ENCODE measurements at regions not wholly inside any gene's neighbourhood (a gene's known extent, or its start where the extent isn't known, plus 50 kb on each side); places are given as distances from the start of the nearest gene placed in this dataset.

DNA sequence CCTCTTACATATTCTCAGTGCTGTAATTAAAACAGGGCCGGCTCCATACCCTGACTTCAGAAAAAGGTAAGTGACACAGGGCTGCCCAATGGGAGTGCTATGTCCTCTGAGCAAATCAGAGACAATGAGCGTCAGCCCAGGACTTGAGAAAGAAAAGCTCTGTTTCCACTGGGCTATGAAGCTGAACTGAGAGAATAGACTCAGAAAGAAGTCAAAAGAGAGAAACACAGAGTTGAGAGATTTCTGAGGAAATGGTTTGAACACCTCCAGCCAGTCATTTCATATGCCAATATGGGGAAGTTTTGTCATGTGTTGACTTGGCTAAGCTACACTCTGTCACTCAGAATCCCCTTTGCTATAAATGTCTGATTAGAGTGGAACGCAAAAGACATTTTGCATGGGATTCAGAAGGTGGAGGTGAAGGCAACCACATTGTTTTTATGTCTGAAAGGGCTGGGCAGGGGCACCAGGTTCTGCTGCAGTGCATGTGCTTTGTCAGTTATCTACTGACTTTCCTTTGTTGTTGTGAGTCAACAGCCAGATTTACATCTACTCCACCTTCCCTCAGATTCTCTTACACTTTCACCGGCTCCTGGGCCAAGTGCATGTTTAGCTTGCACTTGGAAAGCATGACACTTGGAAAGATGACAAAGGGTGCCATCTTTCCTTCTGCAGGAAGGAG lies 313.3 kb downstream of the DUSP6 start:
- H3K9me3 ChIP-seq: no peaks in the 10 kb centered on the region
- DNase-seq: no peak
- no peaks in the 10 kb centered on the region for H3K27me3 ChIP-seq
- intact Hi-C loops (cut with DNase I): no loop called here
- WGBS, 3 donors: 83 to 86% (median 85%) methylated on average over 4 of the region's 4 CpGs
- H3K27ac ChIP-seq: no peak overlapping the region
- H3K4me3 ChIP-seq: no peak overlapping the region
- TF ChIP-seq CTCF (IDR thresholded peaks at IDR 0.05) (no peak), EP300 (IDR thresholded peaks at IDR 0.05) (no peak), POLR2A (IDR thresholded peaks at IDR 0.05) (no peak)
- H3K4me1 ChIP-seq (ENCODE audit: insufficient read depth): no peaks in the 10 kb centered on the region
- H3K36me3 ChIP-seq: no peaks in the 10 kb centered on the region

DNA sequence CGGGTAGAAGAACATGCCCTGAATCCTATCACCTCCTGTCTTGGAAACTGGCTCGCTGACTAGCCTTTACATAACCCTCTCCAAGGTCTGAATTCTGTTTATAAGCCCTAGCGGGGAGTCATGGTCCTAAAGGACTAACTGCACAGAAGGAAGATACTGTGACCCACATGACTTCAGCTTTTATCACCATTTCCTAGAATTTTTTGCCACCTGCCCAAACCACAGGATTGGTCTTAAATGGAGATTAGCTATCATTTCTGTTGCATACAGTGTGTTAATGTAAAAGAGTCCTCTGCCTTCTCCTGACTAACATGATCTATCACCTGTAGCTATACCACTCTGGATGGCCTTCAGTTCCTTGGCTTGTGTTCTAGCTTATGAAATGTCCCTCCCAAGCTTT lies 319.2 kb downstream of the DUSP6 start:
- Histone ChIP-seq H3K36me3 (no peaks in the 10 kb centered on the region), H3K4me1 (ENCODE audit: insufficient read depth) (no peaks in the 10 kb centered on the region), H3K4me3 (no peak overlapping the region), H3K27me3 (no peaks in the 10 kb centered on the region), H3K9me3 (no peaks in the 10 kb centered on the region), H3K27ac (no peak overlapping the region)
- no peak for DNase-seq
- intact Hi-C loops (cut with DNase I): no loop called here
- 89 to 94% (median 90%) methylated on average over 3 of the region's 3 CpGs for WGBS, 3 donors
- TF ChIP-seq POLR2A (IDR thresholded peaks at IDR 0.05) (no peak), CTCF (IDR thresholded peaks at IDR 0.05) (no peak), EP300 (IDR thresholded peaks at IDR 0.05) (no peak)

GRCh38 chr12:89029961-89030360 lies 322.3 kb downstream of the DUSP6 start:
- no peak for TF ChIP-seq CTCF (IDR thresholded peaks at IDR 0.05)
- no peak for TF ChIP-seq POLR2A (IDR thresholded peaks at IDR 0.05)
- TF ChIP-seq EP300 (IDR thresholded peaks at IDR 0.05): no peak
- Histone ChIP-seq H3K27ac (no peak overlapping the region), H3K27me3 (no peaks in the 10 kb centered on the region), H3K4me3 (no peak overlapping the region), H3K4me1 (ENCODE audit: insufficient read depth) (no peaks in the 10 kb centered on the region), H3K9me3 (no peaks in the 10 kb centered on the region), H3K36me3 (no peaks in the 10 kb centered on the region)
- DNase-seq: no peak
- 89 to 95% (median 90%) methylated on average over 2 of the region's 2 CpGs for WGBS, 3 donors
- intact Hi-C loops (cut with DNase I): loop anchor here in 1 of 4 donors (10.0 kb wide), 1 partner anchor 425 kb away; no protein-coding TSS in a partner anchor

GRCh38 chr12:89024580-89024979 lies 327.7 kb downstream of the DUSP6 start:
- no peaks in the 10 kb centered on the region for H3K9me3 ChIP-seq
- WGBS, 3 donors: 77 to 87% (median 87%) methylated on average over 4 of the region's 4 CpGs
- no peak overlapping the region for H3K27ac ChIP-seq
- no peaks in the 10 kb centered on the region for H3K27me3 ChIP-seq
- TF ChIP-seq EP300 (IDR thresholded peaks at IDR 0.05): no peak
- TF ChIP-seq CTCF (IDR thresholded peaks at IDR 0.05): no peak
- no peak for TF ChIP-seq POLR2A (IDR thresholded peaks at IDR 0.05)
- H3K4me3 ChIP-seq: no peak overlapping the region
- intact Hi-C loops (cut with DNase I): loop anchor here in 2 of 4 donors (5.0 to 10.0 kb wide), 2 partner anchors 430 to 503 kb away; partner anchors contain the start of gene POC1B (in 1 of the 2)
- peaks cover 1% of the 10 kb centered on the region for H3K4me1 ChIP-seq (ENCODE audit: insufficient read depth)
- H3K36me3 ChIP-seq: no peaks in the 10 kb centered on the region
- DNase-seq: no peak

Data from ovary (tissue), 7 donors.